K562 (cell line): ENCODE measurements at regions not wholly inside any gene's neighbourhood (a gene's known extent, or its start where the extent isn't known, plus 50 kb on each side); places are given as distances from the start of the nearest gene placed in this dataset.

Experiments used
- FOXA3 ChIP-seq, 2 experiments: fragments of 450-650 bp in 1 of 2; sonication (generic) in 1 of 2; formaldehyde crosslinking; IDR thresholded peaks in 1 of 2; conservative IDR thresholded peaks in 1 of 2; 2 replicates each; pipeline versions ENCODE4 v1.4.0 to v1.8.0; 2020 to 2022; ENCODE audit warnings: mild to moderate bottlenecking in 2 of 2, missing genetic modification reagents in 1 of 2
- HIVEP1 ChIP-seq: fragments of 250-450 bp; sonication (Bioruptor Pico); IDR thresholded peaks from 2 replicates; pipeline ENCODE4 v1.4.0; 2020; ENCODE audit warnings: mild to moderate bottlenecking
- MBD2 ChIP-seq: sonication (generic); IDR thresholded peaks from 2 replicates; pipeline ENCODE4 v1.6.1; 2016; ENCODE audit warnings: low read depth, borderline replicate concordance
- NFATC3 ChIP-seq: fragments of 450-650 bp; IDR thresholded peaks from 2 replicates; pipeline ENCODE4 v1.6.1; 2017; ENCODE audit warnings: mild to moderate bottlenecking
- RBM34 ChIP-seq: fragments of 200-400 bp; formaldehyde crosslinking; IDR thresholded peaks from 2 replicates; pipeline ENCODE4 v1.6.1; 2018; ENCODE audit warnings: low read length, borderline replicate concordance; ENCODE audit not compliant: insufficient read depth
- TCF3 ChIP-seq: sonication (generic); formaldehyde crosslinking; IDR thresholded peaks from 2 replicates; pipeline ENCODE4 v1.4.0; 2020; ENCODE audit warnings: mild to moderate bottlenecking, missing genetic modification reagents
- ZKSCAN3 ChIP-seq: fragments of 250-450 bp; sonication (Bioruptor Pico); IDR thresholded peaks from 2 replicates; pipeline ENCODE4 v1.4.0; 2020
- ZNF586 ChIP-seq: fragments of 450-650 bp; formaldehyde crosslinking; conservative IDR thresholded peaks from 2 replicates; pipeline ENCODE4 v1.4.0; 2020; ENCODE audit warnings: mild to moderate bottlenecking, moderate library complexity
- TF ChIP-seq, protein P1 (sequence below): fragments of 450-650 bp; IDR thresholded peaks from 2 replicates; pipeline ENCODE4 v1.6.1; 2016; ENCODE audit warnings: low read depth
- TF ChIP-seq, protein P2 (sequence below), 2 experiments: IDR thresholded peaks; 2 replicates each; pipeline ENCODE4 v1.6.1; 2011; ENCODE audit warnings: borderline replicate concordance in 1 of 2, control low read depth in 1 of 2, low read depth in 1 of 2, low read length in 1 of 2, mild to moderate bottlenecking in 1 of 2, mixed read lengths in 1 of 2, moderate library complexity in 1 of 2; ENCODE audit not compliant: insufficient read depth in 1 of 2, insufficient read length in 1 of 2, poor library complexity in 1 of 2, severe bottlenecking in 1 of 2; ENCODE audit errors: extremely low read depth in 1 of 2
- TF ChIP-seq, protein P3 (sequence below): sonication (generic); formaldehyde crosslinking; IDR thresholded peaks from 2 replicates; pipeline ENCODE4 v1.8.0; 2023; ENCODE audit warnings: mild to moderate bottlenecking, missing genetic modification reagents

DNA sequence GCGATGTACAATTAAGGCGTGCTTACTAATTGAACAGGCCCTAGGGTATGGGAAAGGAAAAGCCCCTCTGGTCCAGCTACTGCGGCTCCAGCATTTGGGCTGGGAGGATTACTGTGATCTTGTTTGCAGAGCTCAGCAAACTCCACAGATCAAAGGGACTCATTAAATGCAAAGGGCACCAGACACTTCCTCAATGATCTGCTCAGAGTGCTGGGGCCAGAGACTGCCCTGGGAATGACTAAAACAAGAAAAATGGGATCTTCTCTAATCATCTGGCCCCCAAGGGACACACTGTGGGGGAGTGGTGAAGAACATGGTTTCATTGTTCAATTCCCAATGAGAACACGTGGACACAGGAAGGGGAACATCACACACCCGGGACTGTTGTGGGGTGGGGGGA is 85.0 kb downstream of the MARCHF4 start (continued):
- TF ChIP-seq, protein P1, sequence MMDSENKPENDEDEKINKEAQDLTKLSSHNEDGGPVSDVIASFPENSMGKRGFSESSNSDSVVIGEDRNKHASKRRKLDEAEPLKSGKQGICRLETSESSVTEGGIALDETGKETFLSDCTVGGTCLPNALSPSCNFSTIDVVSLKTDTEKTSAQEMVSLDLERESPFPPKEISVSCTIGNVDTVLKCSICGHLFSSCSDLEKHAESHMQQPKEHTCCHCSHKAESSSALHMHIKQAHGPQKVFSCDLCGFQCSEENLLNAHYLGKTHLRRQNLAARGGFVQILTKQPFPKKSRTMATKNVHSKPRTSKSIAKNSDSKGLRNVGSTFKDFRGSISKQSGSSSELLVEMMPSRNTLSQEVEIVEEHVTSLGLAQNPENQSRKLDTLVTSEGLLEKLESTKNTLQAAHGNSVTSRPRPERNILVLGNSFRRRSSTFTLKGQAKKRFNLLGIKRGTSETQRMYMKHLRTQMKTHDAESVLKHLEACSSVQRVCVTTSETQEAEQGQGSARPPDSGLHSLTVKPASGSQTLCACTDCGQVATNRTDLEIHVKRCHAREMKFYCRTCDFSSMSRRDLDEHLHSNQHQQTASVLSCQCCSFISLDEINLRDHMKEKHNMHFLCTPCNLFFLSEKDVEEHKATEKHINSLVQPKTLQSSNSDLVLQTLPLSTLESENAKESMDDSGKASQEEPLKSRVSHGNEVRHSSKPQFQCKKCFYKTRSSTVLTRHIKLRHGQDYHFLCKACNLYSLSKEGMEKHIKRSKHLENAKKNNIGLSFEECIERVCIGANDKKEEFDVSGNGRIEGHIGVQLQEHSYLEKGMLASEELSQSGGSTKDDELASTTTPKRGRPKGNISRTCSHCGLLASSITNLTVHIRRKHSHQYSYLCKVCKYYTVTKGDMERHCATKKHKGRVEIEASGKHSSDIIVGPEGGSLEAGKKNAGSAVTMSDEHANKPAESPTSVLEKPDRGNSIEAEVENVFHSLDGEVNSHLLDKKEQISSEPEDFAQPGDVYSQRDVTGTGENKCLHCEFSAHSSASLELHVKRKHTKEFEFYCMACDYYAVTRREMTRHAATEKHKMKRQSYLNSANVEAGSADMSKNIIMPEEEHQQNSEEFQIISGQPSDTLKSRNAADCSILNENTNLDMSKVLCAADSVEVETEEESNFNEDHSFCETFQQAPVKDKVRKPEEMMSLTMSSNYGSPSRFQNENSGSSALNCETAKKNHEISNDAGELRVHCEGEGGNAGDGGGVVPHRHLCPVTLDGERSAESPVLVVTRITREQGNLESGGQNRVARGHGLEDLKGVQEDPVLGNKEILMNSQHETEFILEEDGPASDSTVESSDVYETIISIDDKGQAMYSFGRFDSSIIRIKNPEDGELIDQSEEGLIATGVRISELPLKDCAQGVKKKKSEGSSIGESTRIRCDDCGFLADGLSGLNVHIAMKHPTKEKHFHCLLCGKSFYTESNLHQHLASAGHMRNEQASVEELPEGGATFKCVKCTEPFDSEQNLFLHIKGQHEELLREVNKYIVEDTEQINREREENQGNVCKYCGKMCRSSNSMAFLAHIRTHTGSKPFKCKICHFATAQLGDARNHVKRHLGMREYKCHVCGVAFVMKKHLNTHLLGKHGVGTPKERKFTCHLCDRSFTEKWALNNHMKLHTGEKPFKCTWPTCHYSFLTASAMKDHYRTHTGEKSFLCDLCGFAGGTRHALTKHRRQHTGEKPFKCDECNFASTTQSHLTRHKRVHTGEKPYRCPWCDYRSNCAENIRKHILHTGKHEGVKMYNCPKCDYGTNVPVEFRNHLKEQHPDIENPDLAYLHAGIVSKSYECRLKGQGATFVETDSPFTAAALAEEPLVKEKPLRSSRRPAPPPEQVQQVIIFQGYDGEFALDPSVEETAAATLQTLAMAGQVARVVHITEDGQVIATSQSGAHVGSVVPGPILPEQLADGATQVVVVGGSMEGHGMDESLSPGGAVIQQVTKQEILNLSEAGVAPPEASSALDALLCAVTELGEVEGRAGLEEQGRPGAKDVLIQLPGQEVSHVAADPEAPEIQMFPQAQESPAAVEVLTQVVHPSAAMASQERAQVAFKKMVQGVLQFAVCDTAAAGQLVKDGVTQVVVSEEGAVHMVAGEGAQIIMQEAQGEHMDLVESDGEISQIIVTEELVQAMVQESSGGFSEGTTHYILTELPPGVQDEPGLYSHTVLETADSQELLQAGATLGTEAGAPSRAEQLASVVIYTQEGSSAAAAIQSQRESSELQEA: no peak
- TF ChIP-seq FOXA3 (CRISPR knock-in tag; conservative IDR thresholded peaks at IDR 0.05 in 1 of 2, IDR thresholded peaks at IDR 0.05 in 1 of 2) (no peak), MBD2 (no peak), ZKSCAN3 (CRISPR knock-in tag) (no peak), RBM34 (no peak), TCF3 (CRISPR knock-in tag) (no peak), ZNF586 (CRISPR knock-in tag) (no peak), HIVEP1 (CRISPR knock-in tag) (no peak), NFATC3 (no peak)
- TF ChIP-seq, protein P2, sequence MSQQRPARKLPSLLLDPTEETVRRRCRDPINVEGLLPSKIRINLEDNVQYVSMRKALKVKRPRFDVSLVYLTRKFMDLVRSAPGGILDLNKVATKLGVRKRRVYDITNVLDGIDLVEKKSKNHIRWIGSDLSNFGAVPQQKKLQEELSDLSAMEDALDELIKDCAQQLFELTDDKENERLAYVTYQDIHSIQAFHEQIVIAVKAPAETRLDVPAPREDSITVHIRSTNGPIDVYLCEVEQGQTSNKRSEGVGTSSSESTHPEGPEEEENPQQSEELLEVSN (IDR thresholded peaks at IDR 0.05; ENCODE audit: borderline replicate concordance in 1 of 2, extremely low read depth in 1 of 2, insufficient read depth in 1 of 2, insufficient read length in 1 of 2, low read depth in 1 of 2, low read length in 1 of 2, poor library complexity in 1 of 2, severe bottlenecking in 1 of 2): no peak
- TF ChIP-seq, protein P3, sequence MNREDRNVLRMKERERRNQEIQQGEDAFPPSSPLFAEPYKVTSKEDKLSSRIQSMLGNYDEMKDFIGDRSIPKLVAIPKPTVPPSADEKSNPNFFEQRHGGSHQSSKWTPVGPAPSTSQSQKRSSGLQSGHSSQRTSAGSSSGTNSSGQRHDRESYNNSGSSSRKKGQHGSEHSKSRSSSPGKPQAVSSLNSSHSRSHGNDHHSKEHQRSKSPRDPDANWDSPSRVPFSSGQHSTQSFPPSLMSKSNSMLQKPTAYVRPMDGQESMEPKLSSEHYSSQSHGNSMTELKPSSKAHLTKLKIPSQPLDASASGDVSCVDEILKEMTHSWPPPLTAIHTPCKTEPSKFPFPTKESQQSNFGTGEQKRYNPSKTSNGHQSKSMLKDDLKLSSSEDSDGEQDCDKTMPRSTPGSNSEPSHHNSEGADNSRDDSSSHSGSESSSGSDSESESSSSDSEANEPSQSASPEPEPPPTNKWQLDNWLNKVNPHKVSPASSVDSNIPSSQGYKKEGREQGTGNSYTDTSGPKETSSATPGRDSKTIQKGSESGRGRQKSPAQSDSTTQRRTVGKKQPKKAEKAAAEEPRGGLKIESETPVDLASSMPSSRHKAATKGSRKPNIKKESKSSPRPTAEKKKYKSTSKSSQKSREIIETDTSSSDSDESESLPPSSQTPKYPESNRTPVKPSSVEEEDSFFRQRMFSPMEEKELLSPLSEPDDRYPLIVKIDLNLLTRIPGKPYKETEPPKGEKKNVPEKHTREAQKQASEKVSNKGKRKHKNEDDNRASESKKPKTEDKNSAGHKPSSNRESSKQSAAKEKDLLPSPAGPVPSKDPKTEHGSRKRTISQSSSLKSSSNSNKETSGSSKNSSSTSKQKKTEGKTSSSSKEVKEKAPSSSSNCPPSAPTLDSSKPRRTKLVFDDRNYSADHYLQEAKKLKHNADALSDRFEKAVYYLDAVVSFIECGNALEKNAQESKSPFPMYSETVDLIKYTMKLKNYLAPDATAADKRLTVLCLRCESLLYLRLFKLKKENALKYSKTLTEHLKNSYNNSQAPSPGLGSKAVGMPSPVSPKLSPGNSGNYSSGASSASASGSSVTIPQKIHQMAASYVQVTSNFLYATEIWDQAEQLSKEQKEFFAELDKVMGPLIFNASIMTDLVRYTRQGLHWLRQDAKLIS (CRISPR knock-in tag): no peak
